ENCODE measurements at regions not wholly inside any gene's neighbourhood (a gene's known extent, or its start where the extent isn't known, plus 50 kb on each side); places are given as distances from the start of the nearest gene placed in this dataset.

DNA sequence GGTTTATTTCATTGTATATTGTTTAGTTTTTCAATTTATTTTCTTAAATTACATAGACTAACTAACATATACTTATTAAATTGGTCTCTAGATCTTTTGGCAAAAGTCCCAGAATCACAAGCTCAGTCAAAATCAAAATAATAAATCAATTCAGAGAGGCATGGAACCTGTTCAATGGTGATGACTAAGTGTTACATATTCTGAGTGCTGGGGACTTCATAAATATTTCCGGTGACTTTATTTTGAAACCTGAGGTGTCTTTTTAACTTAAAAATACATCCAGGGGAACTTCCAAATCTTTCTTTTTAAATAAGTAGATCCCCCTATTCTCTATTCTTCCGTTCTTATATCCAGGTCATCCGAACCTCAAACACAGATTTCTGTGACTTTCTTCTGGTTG lies 89.6 kb upstream of the ZNF804B start:
- no peak for TF ChIP-seq POLR2A (IDR thresholded peaks at IDR 0.05; ENCODE audit: low read depth, low read length)
- TF ChIP-seq, protein P1, sequence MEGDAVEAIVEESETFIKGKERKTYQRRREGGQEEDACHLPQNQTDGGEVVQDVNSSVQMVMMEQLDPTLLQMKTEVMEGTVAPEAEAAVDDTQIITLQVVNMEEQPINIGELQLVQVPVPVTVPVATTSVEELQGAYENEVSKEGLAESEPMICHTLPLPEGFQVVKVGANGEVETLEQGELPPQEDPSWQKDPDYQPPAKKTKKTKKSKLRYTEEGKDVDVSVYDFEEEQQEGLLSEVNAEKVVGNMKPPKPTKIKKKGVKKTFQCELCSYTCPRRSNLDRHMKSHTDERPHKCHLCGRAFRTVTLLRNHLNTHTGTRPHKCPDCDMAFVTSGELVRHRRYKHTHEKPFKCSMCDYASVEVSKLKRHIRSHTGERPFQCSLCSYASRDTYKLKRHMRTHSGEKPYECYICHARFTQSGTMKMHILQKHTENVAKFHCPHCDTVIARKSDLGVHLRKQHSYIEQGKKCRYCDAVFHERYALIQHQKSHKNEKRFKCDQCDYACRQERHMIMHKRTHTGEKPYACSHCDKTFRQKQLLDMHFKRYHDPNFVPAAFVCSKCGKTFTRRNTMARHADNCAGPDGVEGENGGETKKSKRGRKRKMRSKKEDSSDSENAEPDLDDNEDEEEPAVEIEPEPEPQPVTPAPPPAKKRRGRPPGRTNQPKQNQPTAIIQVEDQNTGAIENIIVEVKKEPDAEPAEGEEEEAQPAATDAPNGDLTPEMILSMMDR (IDR thresholded peaks at IDR 0.05; ENCODE audit: extremely low read depth in 1 of 2, insufficient read depth in 1 of 2, low read depth in 1 of 2, low read length in 2 of 2), result no peak
